Ammon's horn (tissue), 1 donor: ENCODE measurements at regions not wholly inside any gene's neighbourhood (a gene's known extent, or its start where the extent isn't known, plus 50 kb on each side); places are given as distances from the start of the nearest gene placed in this dataset.
"Not testable (repeated sequence)": the region's sequence is repeated elsewhere in the genome, so short reads cannot be mapped to it uniquely, and the experiment has no call there.

Source experiments
- DNase-seq: peaks from one replicate; pipeline ENCODE4 v3.0.0-alpha.2; 2016; ENCODE audit warnings: low spot score

DNA sequence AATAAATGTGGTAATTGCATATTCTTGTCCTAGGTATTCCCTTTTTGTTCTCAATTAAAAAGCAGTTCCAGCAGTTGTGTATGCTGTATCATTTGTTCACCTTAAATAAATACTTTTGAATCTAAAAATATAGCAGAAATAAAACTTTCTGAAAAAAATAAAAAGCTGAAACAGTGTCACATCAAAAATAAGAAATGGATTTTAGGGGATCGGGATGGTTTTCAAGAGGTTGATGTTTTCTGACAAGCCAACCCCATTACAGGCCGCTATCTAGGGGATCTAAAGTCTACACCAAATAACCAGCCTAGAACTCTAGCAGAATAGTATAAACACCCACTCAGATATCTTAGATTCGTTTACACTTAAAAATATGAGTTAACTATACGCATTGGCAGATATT, 95.4 kb upstream of the MAML3 start:
- DNase-seq: no peak

DNA sequence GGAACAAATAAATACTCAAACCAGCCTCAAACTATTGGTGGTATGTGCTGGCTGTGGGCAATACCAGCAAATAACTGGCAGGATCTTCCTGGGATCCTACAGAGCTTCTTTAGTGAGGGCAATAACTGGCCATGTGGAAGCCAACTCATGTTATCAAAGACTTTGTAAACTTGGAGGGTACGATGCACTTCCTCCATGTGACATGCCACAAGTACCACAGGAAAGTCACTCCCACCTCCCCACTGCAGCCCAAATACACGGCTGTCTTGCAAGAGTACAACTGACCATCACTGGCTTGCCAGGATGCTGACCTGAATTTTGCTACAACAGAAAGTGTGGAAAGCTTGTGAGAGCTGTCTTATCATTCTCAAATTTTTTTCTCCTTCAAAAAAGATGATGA, 93.3 kb upstream of the MAML3 start:
- no peak for DNase-seq

DNA sequence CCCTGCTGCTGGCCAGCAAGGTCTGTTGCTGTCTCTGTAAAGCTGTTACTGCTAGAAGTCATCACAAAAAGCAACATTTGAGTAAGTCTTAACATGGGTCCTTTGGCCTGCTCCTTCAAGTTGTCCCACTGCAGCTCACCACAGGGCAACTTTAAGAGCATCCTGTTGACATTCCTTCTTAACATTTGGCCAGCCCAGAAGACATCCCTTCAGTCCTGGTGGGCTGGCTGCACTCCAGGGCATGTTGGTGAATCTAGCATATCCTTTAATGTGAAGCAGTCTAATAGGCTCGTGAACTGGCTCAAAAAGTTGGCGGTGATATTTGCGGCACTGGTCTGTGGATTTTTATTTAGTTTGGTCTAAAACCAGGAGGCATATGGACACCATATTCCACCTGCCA, 92.2 kb upstream of the MAML3 start:
- DNase-seq: no peak

DNA sequence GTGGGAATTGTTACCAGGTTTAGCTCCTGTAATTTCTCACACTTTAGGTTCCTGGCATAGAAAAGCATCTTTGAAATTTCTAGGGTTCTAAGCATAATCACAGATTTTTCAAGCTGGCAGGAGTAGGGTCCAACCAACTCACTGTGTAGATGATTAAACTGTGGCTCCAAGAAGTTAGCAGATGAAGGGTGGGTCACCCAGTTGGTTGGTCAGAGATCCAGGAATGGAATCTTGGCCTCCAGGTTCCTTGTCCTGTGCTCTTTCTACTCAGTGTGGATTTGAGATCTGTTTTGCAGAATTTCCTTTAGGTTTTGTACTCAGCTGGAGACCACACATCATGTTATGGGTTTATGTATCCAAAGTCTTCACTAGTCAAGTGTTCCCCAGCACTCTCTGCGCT, 90.3 kb upstream of the MAML3 start:
- no peak for DNase-seq

DNA sequence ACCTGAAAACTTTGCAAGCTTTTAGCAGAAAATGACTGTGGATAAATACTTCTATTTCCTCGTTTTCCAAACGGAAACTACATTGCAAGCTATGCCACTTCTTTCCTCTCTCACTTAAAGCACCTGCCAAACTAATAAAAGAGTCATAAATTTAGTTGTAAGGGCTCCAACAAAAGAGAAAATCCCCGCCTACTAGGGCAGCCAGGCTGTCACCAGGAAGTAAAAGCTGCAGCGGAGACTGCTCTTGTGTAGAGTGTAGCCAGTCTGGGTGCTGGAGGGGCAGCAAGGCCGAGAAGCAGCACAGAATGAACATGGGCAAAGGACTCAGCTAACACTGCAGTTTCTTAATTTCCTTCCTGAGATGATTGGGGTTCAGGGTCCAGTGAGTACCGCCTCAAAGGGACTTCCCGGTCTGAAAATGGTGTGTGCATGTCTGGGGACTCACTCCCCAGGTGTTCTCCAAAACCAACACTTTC, 89.3 kb upstream of the MAML3 start:
- DNase-seq: no peak

DNA sequence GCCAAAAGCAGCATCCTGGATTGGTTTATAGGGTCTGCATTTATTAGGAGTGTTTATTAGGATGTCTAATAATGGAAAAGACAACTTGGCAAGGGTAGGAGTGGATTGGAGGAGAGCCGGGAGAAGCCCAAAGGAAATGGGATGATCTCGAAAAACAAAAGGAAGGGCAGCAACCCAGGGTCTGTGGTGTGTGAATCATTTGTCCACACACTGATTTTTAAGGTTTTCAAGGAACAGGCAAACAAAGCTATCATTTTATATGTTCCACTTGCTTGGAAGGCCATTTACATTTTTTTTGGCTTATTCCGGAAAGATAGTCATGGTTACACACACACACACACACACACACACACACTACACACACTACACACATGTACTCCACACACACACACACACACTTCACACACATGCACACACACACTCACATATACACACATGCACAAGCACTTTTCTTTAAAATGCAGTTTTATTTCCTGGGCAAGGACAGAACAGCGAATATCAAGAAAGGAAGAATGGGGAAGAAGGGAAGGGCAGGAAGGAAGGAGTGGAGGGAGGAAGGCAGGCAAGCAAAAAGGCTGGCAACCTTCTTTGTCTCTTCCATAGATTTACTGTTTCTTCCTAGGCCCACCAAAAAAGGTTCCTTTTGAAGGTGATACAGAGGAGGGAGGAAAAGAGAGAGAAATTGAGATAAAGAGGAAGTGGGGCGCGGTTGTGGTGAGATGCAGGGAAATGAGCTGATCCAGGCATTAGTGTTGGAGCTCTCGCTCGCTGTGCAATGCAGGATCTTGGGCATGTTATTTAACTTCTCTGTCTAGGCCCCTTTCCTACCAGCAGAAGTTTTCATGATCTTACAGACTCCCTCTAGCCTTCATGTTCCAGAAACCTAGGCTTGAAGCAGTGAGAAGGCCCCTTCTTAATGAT, 88.6 kb upstream of the MAML3 start:
- DNase-seq: peak; percentile 43

DNA sequence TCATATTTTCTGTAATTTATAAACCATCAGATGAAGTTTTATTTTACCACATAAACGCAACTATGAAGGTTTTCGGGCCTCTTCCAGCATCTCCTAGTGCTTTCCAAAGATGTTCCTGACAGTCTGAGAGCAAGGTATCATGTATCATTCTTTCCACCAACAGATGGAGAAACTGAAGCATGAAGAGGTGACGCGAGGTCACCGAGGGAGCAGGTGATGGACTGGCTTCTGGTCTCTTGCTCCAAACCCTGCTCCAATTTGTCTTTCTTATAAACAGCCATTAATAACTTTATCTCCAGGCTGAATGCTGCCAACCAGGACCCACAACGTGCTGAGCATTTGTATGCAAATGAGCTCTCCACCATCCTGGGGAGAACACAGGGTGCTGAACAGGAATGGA, 86.3 kb upstream of the MAML3 start:
- DNase-seq: no peak

DNA sequence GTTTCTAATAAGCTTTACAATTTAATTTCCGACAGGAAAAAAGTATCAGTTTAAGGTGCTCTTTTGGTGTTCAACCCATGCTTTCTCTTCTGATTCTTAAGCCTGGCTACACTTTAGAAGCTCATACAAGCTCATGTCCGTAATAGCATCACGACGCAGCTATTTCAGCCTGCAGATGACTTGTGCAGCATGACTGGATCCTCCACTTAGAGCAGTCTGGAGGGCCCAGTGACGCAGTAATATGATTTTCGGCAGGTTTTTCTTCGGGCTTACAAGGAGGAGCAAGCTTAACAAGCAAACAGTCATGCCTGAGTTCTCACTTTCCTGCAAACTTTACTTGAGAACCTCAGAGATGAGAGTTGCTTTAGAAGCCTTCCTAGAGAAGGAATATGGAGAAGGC, 85.3 kb upstream of the MAML3 start:
- DNase-seq: no peak

DNA sequence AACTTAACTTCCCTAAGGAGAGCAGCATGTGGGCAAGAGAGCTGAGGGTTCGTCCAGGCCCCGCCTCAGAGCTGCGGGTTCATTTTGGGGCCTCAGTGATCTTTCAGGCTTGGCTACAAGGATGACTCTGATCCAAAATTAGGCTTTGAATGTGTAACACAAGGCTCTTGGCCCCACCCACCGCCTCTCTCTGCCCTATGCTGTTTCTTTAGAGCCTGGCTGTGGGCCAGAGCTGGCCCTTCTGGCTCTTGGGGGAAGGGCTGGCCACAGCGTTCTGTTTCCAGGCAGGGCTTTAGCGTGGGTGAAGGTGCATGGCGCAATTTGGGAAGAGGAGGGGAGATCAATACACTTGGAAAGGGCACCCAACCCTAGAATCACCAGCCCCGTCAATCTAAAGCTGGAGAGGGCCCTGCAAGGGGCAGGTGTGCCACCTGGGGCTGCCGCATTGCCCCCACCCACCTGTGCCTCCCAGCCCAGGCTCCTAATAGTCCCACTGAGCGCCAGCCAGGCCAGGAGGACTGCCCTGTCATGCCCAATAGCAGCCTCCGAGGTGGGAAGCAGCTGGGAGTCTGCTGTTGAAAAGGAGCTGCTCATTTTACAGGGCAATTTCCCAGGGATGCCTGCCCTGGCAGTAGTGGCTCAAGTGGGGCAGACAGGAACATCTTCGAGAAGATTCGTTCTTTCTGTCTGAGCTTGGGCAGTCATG, 84.5 kb upstream of the MAML3 start:
- peak; percentile 72 for DNase-seq

DNA sequence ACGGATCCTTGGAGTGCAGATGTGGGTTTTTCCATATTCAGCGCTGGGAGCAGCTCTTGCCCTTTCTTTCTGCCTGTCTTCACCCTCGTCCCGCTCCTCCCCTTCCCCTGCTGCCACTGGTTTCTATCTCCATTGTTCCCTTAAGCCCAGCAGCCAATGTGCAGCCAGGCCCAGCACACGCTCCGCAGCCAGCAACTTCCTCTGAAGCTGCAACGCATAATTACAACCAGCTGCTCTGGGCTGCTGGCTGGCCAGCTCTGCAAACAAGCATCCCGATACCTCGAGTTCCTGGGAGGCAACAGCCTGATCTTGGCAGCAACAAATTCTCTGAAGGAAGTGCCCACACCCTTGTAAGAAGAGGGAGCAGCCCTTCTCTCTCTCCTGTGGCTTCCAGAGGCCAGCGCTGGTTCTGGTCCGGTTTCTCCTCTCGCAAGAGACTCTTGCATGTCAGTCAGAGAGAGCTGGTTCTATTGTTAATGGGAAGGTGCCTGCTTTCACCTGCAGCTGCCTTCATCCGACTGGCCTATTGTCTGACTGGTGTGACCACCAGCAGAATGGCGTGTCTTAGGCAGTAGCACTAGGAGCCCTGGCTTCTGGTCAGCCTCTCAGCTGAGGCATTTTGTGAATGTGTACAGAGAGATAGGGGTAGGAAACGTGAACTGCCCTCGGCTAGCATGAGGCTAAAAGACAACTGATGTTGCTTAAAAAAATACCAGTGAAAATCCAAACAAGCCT, 83.8 kb upstream of the MAML3 start:
- DNase-seq: peak; percentile 95

DNA sequence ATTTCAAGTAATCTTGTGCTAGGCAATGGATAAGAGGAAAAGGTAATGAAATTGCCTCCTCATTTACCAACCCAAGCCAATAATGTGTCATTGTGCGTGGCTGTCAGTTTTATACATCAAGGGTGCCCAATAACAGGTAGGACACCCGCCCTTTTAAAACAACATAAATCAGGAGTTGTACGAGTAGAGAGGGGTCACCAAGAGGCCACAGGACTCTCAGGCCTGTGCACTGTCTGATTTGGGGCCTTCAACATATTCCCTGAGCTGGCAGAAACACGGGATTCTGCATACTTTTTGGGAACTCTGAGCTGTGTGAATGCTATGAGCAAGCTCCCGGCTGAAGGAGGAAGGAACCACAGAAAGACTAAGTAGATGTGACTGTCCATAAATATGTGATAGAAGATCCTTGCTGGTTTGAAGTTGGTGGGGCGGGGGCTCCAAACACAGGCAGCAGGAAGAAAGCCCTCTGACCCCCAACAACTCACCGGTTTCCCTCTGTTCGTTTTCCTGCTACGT, 82.7 kb upstream of the MAML3 start:
- no peak for DNase-seq

DNA sequence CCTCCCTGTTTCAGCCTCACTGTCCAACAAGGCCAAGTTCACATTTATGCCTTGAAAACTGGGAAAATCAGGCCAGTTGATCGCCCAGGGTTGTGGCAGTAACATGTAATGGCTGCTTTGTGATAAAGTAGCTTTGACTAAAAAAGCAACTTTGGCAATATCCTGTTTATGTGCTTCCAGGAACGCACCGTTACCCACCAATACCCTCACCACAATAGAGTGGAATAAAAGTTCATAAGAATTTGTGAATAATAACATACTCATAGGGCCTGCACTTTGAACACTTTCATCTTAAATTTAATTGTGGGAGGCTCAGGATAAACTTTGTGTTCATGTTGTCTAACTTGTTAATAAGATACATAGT, 80.7 kb upstream of the MAML3 start:
- DNase-seq: no peak

DNA sequence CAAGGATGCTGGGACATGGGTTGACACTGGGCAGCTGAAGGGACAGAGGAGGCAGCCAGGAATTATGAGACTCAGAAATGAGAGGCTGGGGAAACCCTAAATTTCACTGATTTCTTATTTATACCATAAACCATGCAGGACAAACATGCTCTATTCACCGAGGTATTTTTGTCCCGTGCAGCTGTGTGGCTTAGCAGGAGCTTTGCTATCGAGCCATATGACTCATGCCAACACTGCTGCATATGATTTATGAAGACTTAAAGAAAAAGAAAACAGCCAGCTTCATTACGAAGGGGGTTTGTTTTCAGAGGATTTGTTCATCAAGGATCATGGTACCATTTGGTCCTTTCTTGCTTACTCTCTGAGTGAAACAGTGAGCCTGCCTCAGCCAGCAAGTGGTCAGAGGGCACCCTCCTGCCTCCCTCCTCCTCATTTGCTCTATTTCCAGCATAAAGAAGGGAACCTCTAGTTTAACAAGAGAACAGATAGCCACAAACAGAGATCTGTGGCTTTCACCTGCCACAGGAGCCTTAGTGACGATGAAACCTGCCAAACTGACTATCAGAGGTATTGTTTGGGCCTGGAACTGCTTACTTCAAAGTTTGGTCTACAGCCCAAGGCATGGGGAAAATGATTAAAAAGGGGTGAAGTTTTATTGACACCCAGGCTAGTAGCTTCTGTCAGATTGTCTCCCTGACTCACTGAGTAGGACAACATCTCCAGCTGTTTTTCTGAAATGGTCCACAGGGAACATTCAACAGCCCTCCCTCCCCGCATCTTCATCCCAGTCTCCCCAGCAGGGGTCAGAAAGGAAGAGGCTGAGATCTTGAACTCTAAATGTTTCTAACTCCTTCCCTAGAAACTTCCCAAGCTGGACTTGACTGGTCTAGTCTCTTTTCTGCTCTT, 80.1 kb upstream of the MAML3 start:
- no peak for DNase-seq

DNA sequence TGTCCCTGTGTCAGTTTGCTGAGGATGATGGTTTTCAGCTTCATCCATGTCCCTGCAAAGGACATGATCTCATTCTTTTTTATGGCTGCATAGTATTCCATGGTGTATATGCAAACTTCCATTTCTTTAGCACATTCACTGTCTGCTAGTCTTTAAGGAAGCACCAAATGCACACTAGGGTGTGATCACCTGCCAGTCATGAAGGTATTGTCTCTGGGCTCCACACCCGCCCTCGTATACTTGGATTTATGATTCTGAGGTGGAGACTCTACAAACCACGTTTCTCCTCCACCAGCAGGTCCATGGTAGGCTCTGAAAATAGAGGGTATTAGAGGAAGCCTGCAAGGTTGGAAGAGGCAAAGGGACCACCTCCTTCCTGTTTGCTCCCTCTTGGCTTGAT, 75.9 kb upstream of the MAML3 start:
- no peak for DNase-seq

DNA sequence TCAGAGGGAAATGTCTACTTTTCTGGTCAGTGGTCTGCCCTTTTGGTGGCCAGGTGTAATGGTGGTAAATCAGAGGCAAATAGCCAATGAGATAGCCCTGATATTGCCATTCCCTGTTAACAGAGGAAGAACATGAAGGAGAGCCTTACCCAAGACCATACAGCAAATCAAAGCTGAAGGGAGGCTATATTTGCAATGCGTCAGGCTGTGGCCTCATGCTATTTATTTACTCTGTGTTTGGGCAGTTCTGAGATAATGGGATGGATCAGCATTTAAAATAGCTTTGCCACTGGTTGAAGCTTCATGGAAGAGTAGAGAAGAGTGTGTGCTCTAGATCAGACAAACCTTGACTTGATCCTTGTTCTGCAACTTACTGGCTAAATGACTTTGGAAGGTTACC, 73.3 kb upstream of the MAML3 start:
- no peak for DNase-seq

DNA sequence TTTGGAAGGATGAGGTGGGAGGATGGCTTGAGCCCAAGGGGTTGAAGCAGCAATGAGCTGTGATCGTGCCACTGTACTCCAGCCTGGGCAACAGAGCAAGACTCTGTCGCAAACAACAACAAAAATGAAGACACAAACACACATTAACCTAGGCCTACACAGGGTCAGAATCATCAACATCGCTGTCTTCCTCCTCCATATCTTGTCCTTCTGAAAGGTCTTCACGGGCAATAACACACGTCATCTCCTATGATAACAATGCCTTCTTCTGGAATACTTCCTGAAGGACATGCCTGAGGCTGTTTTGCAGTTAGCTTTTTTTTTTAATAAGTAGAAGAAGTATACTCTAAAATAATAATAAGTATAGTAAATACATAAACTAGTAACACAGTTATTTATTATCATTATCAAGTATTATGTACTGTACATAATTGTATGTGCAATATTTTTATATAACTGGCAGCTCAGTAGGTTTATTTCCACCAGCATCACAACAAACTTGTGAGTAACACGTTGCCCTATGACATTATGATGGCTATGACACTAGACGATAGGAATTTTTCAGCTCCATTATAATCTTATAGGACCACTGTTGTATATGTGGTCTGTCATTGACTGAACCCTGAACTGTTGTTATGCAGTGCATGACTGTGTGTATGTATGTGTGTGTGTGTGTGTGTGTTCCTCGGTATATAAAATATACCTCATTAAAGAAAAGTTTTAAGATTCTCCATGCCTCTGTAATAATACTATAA, 69.2 kb upstream of the MAML3 start:
- DNase-seq: no peak

DNA sequence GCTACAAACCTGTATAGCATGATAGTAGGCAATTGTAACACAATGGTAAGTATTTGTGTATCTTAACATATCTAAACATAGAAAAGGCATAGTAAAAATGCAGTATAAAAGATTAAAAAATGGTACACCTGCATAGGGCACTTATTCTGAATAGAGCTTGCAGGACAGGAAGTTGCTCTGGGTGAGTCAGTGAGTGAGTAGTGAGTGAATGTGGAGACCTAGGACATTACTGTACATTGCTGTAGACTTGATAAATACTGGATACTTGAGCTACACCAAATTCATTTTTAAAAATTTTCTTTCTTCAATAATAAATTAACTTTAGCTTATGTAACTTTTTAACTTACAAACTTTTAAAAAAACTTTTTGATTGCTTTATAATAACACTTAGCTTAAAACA, 68.2 kb upstream of the MAML3 start:
- no peak for DNase-seq

DNA sequence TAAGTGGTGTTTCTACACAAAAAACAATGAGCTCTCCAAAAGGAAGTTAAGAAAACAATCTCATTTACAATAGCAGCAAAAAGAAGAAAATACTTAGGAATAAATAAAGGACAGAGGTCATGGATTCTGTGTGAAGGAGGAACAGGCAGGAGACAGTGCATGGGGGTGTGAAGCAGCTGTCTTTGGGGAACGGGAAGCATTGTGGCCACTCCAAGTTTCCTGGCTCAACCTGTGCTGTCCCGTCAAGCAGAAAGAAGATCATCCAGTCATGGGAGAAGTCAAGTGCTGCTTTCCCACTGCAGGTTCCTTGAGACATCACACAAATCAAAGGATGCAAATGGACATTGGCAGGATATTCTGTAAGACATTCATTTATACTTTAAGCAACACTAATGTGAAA, 66.1 kb upstream of the MAML3 start:
- no peak for DNase-seq

DNA sequence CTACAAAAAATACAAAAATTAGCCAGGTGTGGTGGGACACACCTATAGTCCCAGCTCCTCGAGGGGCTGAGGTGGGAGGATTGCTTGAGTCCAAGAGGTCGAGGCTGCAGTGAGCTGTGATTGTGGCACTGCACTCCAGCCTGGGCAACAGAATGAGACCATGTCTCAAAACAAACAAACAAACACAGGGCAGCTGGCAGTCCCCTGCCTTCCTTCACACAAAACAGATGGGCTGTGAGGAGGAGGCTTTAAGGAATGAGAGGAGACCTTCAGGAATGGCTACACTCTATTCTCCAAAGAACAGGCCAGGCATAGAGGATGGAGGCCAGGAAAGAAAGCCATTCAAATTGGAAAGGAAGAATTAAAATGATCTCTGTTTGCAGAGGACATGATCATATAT, 65.6 kb upstream of the MAML3 start:
- no peak for DNase-seq

DNA sequence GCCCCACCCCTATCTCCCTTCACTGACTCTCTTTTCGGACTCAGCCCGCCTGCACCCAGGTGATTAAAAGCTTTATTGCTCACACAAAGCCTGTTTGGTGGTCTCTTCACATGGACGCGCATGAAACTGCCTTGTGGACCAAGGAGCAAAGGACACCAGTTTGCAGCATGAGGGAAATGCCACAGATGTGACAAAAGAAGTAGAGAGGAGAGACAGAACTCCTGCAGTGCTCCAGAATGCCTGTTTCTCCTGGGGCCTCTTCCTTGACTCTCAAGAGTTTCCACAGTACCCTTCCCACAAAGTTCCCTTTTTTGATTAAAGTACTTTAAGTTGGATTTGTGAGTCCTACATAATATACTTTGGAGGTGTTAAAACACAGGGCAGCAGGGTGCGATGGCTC, 65.1 kb upstream of the MAML3 start:
- not testable (repeated sequence) for DNase-seq

DNA sequence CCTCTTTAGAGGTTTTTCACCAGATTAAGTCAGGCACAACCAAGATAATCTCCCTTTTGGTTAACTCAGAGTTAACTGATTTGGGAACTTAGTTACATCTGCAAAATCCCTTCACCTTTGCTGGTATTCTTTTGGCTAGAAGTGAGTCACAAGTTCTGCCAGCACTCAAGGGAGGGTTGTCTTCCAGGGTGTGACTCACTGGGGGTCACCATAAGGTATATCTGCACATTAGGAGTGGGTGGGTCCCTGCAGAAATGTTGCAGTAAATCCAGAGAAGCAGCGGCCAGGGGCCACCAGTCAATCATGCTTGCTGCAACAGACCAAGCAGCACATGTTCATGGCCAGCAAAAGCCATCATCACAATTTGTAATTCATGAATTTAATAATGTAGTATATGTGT, 59.8 kb upstream of the MAML3 start:
- DNase-seq: no peak
